Brain microvascular endothelial cell (primary cell): ENCODE measurements at regions not wholly inside any gene's neighbourhood (a gene's known extent, or its start where the extent isn't known, plus 50 kb on each side); places are given as distances from the start of the nearest gene placed in this dataset.
"Not testable (repeated sequence)": the region's sequence is repeated elsewhere in the genome, so short reads cannot be mapped to it uniquely, and the experiment has no call there.

Source experiments
- DNase-seq: peaks from one replicate; pipeline ENCODE4 v3.0.0-alpha.2; 2020
- H3K27ac ChIP-seq: fragments of 250-450 bp; sonication (Bioruptor Pico); 2 replicates; pipeline ENCODE4 v1.5.1; 2020; ENCODE audit warnings: mild to moderate bottlenecking, moderate library complexity
- H3K27me3 ChIP-seq: fragments of 250-450 bp; sonication (Bioruptor Pico); replicated peaks from 2 replicates; pipeline ENCODE4 v1.5.1; 2020; ENCODE audit warnings: mild to moderate bottlenecking
- H3K36me3 ChIP-seq: fragments of 250-450 bp; sonication (Bioruptor Pico); replicated peaks from 2 replicates; pipeline ENCODE4 v1.5.1; 2020; ENCODE audit warnings: mild to moderate bottlenecking
- H3K4me3 ChIP-seq: 2 replicates; pipeline ENCODE4 v1.5.1; 2011; ENCODE audit warnings: low read depth, mild to moderate bottlenecking, control low read depth, low read length, moderate library complexity
- in situ Hi-C: cut with HindIII; loops from 2 replicates; pipeline ENCODE4 v1.10.0; 2017; ENCODE audit warnings: low sequenced_read_pairs, low pct_ligation_motif_present
- TF ChIP-seq, protein P1 (sequence below): IDR thresholded peaks from 2 replicates; pipeline ENCODE4 v1.5.1; 2011; ENCODE audit warnings: low read depth, mild to moderate bottlenecking, moderate library complexity, low read length, control low read depth, inconsistent platforms; ENCODE audit errors: missing control alignments

DNA sequence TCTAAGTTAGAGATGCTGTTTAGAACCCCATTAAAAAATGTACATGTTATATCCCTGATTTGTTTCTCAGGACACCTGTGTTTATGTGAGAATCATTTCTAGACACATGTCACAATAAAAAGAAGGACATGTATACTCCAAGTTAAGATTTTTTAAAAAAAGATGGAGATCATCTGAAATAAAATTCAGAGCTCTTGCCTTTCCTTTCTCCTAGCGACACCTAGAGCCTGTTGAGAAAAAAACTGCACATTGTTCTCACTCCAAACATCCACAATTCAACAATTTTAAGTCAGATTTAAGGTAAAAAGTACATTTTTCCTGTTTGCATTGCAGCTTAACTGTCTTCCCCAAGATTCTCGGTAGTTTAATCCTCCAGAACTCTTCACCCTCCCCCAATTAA, 171.8 kb downstream of the ATP6V0E2 start:
- H3K27me3 ChIP-seq, H3K4me3 ChIP-seq, DNase-seq, H3K27ac ChIP-seq, in situ Hi-C loops, H3K36me3 ChIP-seq: not testable (repeated sequence)
- TF ChIP-seq, protein P1, sequence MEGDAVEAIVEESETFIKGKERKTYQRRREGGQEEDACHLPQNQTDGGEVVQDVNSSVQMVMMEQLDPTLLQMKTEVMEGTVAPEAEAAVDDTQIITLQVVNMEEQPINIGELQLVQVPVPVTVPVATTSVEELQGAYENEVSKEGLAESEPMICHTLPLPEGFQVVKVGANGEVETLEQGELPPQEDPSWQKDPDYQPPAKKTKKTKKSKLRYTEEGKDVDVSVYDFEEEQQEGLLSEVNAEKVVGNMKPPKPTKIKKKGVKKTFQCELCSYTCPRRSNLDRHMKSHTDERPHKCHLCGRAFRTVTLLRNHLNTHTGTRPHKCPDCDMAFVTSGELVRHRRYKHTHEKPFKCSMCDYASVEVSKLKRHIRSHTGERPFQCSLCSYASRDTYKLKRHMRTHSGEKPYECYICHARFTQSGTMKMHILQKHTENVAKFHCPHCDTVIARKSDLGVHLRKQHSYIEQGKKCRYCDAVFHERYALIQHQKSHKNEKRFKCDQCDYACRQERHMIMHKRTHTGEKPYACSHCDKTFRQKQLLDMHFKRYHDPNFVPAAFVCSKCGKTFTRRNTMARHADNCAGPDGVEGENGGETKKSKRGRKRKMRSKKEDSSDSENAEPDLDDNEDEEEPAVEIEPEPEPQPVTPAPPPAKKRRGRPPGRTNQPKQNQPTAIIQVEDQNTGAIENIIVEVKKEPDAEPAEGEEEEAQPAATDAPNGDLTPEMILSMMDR = peak; percentile 2

DNA sequence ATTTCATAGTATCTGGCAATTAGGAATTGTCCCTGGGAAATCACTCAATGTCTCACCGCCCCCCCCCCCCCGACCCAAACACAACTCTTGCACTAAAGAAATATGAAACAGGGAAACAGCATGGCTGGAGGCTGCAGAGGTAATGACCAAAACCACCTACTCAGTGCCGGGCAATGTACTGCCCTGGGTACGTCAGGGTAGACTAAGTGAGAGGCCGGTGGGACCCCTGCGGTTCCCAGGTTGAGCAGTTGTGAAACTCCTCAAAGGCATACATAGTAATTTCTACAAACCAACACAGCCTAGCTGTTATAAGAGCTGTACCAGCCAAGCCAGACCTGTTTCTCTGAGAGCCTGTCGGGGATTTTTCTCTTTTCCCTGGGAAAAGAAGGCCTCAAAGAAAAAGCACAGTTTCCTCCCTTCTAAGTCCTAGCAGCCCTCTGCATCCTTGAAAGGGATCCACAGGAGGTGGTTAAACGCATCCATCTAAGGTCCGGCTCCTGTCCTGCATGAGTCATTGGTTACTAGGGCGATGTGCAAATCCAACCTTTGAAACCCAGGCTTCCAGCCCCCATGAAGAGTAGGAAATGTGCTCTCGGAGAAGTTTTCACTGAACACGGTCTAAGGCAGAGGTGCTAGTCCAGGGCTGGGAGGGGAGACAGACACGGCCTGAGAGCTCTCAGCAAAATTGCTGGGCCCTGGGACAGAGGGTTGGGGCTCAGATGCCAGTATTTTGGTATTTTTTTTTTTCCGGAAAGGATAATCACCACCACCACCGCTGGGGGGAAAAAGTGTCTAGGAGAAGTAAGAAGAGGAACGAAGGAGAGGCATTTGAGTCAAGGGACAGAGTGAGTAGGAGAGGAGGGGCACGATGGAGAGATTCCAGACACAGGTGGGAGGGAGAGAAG, 172.8 kb downstream of the ATP6V0E2 start:
- H3K4me3 ChIP-seq, in situ Hi-C loops, H3K36me3 ChIP-seq, H3K27me3 ChIP-seq, H3K27ac ChIP-seq, DNase-seq: not testable (repeated sequence)

DNA sequence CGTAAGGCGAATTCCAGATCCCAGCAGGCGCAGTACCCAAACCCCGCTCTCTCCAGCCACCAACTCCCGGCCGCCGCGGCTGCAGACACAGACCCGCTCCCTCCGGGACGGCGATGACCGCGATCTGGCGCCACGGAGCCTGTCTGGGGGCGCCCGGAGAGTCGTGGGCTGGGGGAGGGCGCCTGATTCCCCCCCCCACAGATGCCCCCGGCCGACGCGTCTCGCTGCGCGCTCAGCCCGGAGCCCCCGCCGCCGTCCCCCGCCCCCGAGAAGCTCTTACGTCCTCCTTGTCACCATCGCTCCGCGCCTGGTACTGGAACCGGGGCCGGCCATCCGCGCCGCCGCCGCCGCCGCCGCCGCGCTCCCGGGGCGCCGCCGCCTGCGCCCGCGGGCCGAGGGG, 173.6 kb downstream of the ATP6V0E2 start:
- H3K27me3 ChIP-seq, H3K4me3 ChIP-seq, DNase-seq, in situ Hi-C loops, H3K36me3 ChIP-seq, H3K27ac ChIP-seq: not testable (repeated sequence)

DNA sequence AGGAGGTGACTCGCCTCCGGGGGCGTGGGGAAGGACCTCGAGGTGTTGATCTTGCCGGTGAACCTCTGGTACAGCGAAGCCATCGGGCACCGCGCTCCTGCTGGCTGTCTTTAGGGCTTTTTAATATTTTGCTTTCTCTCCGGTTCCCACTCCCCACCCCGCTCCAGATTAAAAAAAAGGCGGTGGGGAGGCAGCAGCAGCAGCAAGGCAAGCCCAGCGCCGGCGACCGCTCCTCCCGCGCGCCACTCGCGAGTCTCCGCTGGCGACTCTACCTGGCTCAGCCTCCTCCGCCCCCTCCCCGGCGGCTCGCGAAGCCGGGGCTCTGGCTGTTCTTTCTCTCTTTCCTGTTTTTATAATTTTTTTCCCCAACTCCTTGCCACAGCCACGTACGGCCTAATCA, 174.0 kb downstream of the ATP6V0E2 start:
- in situ Hi-C loops, H3K27me3 ChIP-seq, H3K4me3 ChIP-seq, H3K36me3 ChIP-seq, H3K27ac ChIP-seq, DNase-seq: not testable (repeated sequence)

DNA sequence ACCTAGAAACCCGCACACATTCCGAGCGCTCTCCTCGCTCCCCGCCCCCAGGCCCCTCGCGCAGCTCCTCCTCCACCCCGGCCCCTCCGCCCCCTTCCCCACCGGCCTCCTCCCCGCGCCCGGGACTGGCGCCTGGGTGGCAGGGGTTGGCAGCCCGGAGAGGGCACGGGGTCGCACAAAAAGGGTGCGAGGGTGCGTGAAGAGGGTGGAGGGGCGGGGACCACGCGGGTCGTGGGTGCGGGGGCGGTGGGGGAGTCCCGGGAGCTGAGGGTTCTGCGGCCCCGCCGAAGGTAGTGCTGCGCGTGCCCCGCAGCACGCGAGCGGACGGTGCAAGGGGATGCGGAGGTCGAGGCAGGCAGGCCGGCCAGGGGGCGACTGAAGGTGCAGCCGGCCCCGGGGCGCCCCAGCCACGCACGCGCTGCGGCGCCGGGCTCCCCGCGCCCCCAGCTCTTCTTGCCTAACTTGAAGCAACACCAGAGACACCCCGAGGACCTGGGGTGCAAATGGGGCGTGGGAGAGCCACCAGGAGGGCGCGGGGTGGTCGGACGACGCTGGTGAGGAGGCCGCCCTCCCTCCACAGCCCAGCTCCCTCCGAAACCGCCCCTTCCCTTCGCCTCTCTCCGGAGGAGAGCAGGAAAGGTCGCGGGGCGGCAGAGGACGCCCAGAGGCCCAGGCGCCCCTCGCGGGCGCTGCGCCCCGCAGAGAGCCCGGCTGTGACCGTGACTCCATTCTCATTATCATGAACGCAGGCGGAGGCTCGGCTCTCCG, 174.7 kb downstream of the ATP6V0E2 start:
- H3K27ac ChIP-seq, DNase-seq, H3K4me3 ChIP-seq, in situ Hi-C loops, H3K36me3 ChIP-seq, H3K27me3 ChIP-seq: not testable (repeated sequence)

DNA sequence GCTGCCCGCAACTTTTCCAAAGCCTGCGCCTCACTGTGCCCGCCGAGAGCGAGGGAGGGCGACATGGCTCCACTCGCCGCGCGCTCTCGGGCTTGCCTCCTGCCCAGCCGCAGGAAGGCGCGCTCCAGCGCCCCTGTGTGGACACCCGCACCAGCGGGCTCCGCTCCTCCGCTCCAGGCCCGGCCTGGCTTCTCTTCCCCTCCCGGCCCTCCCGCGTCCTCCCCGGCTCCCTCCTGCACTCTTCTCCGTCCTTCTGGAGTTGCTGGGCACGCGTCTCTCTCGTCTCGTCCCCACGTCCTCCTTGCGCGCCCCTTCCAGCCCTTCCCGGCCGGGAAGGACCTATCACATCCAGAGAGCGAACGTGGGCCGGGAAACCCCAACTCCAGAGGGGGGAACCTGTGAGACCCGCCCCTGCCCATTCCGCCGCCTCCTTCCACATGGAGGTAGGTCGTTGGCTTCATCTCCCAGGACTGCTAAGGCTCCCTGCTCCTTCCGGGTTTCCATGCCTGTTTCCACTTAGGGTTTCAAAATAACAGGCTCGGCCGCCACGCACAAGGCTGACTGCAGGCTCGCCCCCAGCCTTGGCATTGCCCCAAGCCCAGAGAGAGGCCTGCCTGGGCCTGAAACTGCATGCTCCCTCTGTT, 175.4 kb downstream of the ATP6V0E2 start:
- H3K27ac ChIP-seq, DNase-seq, H3K4me3 ChIP-seq, in situ Hi-C loops, H3K27me3 ChIP-seq, H3K36me3 ChIP-seq: not testable (repeated sequence)

DNA sequence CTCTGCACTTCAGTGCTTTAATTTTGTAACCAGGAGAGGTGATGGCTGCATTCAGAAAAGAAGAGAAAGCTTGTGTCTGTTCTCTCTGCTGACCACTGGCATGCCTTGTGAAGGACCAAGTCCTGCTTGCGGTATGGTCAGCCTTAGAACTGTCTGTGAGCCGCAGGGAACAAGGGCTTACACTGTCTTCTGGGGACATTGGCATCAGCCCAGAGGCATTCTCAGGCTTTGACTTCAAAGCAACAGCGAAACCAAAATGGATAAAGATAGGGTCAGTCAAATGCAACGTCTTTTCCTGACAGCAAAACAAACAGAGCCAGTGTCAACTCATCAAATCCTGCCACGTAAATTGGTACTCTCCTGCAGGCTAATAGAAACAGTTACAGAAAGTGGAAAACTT, 179.6 kb downstream of the ATP6V0E2 start:
- H3K4me3 ChIP-seq, DNase-seq, in situ Hi-C loops: not testable (repeated sequence)

DNA sequence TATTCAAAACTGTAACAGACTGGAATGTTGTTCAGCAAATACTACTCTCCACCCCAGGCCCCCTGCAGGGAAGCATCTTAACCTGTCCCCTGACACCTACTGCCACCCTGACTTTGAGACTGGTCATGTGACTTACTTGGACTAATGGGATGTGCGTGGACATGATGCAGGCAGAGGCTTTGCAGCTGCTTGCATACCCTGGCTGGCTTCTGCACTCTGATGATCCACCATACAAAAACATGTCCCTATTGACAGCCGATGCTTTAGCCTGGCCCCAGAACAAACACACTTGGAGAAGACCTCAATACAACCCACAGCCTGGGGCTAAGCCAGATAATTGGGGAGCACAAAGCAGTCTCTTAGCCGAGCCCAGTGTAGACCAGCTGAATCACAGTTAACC, 180.5 kb downstream of the ATP6V0E2 start:
- DNase-seq, H3K27me3 ChIP-seq, H3K4me3 ChIP-seq, in situ Hi-C loops, H3K36me3 ChIP-seq, H3K27ac ChIP-seq: not testable (repeated sequence)

More for the DNA sequence above, 179.6 kb downstream of the ATP6V0E2 start:
- not testable (repeated sequence) for H3K27me3 ChIP-seq, H3K36me3 ChIP-seq, H3K27ac ChIP-seq
